SU-DHL-6 (cell line): ENCODE measurements at regions not wholly inside any gene's neighbourhood (a gene's known extent, or its start where the extent isn't known, plus 50 kb on each side); places are given as distances from the start of the nearest gene placed in this dataset.

Experiments
- EZH2phosphoT487 ChIP-seq: fragments of 200-600 bp; sonication (generic), shearing (Covaris generic); conservative IDR thresholded peaks from 2 replicates; pipeline ENCODE4 v1.6.1; 2018; ENCODE audit warnings: mild to moderate bottlenecking, antibody characterized with exemption, low read length, moderate library complexity, mixed read lengths
- TF ChIP-seq, protein P1 (sequence below): fragments of 200-600 bp; sonication (generic); IDR thresholded peaks from one replicate; pipeline ENCODE4 v1.5.1; 2017; ENCODE audit warnings: antibody characterized with exemption, mild to moderate bottlenecking, low read length, moderate library complexity; ENCODE audit not compliant: insufficient read depth, poor library complexity, severe bottlenecking

GRCh38 chr6:112622036-112622435 lies 274.9 kb downstream of the RFPL4B start:
- TF ChIP-seq, protein P1, sequence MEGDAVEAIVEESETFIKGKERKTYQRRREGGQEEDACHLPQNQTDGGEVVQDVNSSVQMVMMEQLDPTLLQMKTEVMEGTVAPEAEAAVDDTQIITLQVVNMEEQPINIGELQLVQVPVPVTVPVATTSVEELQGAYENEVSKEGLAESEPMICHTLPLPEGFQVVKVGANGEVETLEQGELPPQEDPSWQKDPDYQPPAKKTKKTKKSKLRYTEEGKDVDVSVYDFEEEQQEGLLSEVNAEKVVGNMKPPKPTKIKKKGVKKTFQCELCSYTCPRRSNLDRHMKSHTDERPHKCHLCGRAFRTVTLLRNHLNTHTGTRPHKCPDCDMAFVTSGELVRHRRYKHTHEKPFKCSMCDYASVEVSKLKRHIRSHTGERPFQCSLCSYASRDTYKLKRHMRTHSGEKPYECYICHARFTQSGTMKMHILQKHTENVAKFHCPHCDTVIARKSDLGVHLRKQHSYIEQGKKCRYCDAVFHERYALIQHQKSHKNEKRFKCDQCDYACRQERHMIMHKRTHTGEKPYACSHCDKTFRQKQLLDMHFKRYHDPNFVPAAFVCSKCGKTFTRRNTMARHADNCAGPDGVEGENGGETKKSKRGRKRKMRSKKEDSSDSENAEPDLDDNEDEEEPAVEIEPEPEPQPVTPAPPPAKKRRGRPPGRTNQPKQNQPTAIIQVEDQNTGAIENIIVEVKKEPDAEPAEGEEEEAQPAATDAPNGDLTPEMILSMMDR, result no peak
- TF ChIP-seq EZH2phosphoT487, result no peak
